ENCODE measurements at regions not wholly inside any gene's neighbourhood (a gene's known extent, or its start where the extent isn't known, plus 50 kb on each side); places are given as distances from the start of the nearest gene placed in this dataset.
"Not testable (repeated sequence)": the region's sequence is repeated elsewhere in the genome, so short reads cannot be mapped to it uniquely, and the experiment has no call there.

- no peak overlapping the region for H3K4me3 ChIP-seq
- no peaks in the 10 kb centered on the region for H3K36me3 ChIP-seq
- intact Hi-C loops (cut with micrococcal nuclease): no loop called here
- peaks cover 25% of the 10 kb centered on the region for H3K4me1 ChIP-seq
- H3K9me3 ChIP-seq (replicated peaks): no peaks in the 10 kb centered on the region
- no peak for DNase-seq
- H3K27ac ChIP-seq (replicated peaks): no peak overlapping the region
- no peak for TF ChIP-seq CTCF (IDR thresholded peaks at IDR 0.05; ENCODE audit: borderline replicate concordance)
- H3K27me3 ChIP-seq (ENCODE audit: low read depth): no peaks in the 10 kb centered on the region
Measured at GRCh38 chr5:116730706-116731105, 156.1 kb upstream of the SEMA6A start.

- peaks cover 25% of the 10 kb centered on the region for H3K4me1 ChIP-seq
- no peaks in the 10 kb centered on the region for H3K9me3 ChIP-seq (replicated peaks)
- intact Hi-C loops (cut with micrococcal nuclease): no loop called here
- H3K4me3 ChIP-seq: no peak overlapping the region
- H3K27ac ChIP-seq (replicated peaks): no peak overlapping the region
- H3K27me3 ChIP-seq (ENCODE audit: low read depth): no peaks in the 10 kb centered on the region
- DNase-seq: no peak
- H3K36me3 ChIP-seq: no peaks in the 10 kb centered on the region
- no peak for TF ChIP-seq CTCF (IDR thresholded peaks at IDR 0.05; ENCODE audit: borderline replicate concordance)
Measured at GRCh38 chr5:116730185-116730584, 155.6 kb upstream of the SEMA6A start.

GRCh38 chr5:116727248-116727647, 152.6 kb upstream of the SEMA6A start:
- Histone ChIP-seq H3K9me3 (replicated peaks) (no peaks in the 10 kb centered on the region), H3K4me1 (peaks cover 13% of the 10 kb centered on the region), H3K27ac (replicated peaks) (no peak overlapping the region), H3K4me3 (no peak overlapping the region), H3K27me3 (ENCODE audit: low read depth) (no peaks in the 10 kb centered on the region), H3K36me3 (no peaks in the 10 kb centered on the region)
- TF ChIP-seq CTCF (IDR thresholded peaks at IDR 0.05; ENCODE audit: borderline replicate concordance): no peak
- DNase-seq: no peak
- intact Hi-C loops (cut with micrococcal nuclease): no loop called here

- peaks cover 13% of the 10 kb centered on the region for H3K4me1 ChIP-seq
- intact Hi-C loops (cut with micrococcal nuclease); H3K27me3 ChIP-seq (ENCODE audit: low read depth); H3K27ac ChIP-seq (replicated peaks); H3K4me3 ChIP-seq; DNase-seq; H3K9me3 ChIP-seq (replicated peaks); H3K36me3 ChIP-seq: not testable (repeated sequence)
Measured at GRCh38 chr5:116726180-116726579, 151.6 kb upstream of the SEMA6A start.

GRCh38 chr5:116724971-116725370, 150.3 kb upstream of the SEMA6A start:
- peaks cover 8% of the 10 kb centered on the region for H3K4me1 ChIP-seq
- no peak for DNase-seq
- no peak for TF ChIP-seq CTCF (IDR thresholded peaks at IDR 0.05; ENCODE audit: borderline replicate concordance)
- no peak overlapping the region for H3K27ac ChIP-seq (replicated peaks)
- H3K9me3 ChIP-seq (replicated peaks): no peaks in the 10 kb centered on the region
- no peaks in the 10 kb centered on the region for H3K27me3 ChIP-seq (ENCODE audit: low read depth)
- no peak overlapping the region for H3K4me3 ChIP-seq
- no peaks in the 10 kb centered on the region for H3K36me3 ChIP-seq
- intact Hi-C loops (cut with micrococcal nuclease): no loop called here

- peaks cover 6% of the 10 kb centered on the region for H3K4me1 ChIP-seq
- no peaks in the 10 kb centered on the region for H3K27me3 ChIP-seq (ENCODE audit: low read depth)
- no peak for TF ChIP-seq CTCF (IDR thresholded peaks at IDR 0.05; ENCODE audit: borderline replicate concordance)
- no peak for DNase-seq
- no peak overlapping the region for H3K27ac ChIP-seq (replicated peaks)
- intact Hi-C loops (cut with micrococcal nuclease): no loop called here
- no peak overlapping the region for H3K4me3 ChIP-seq
- H3K9me3 ChIP-seq (replicated peaks): no peaks in the 10 kb centered on the region
- H3K36me3 ChIP-seq: no peaks in the 10 kb centered on the region
Measured at GRCh38 chr5:116722651-116723050, 148.0 kb upstream of the SEMA6A start.

Data from left ventricle myocardium inferior (tissue), 1 donor.